HUES64 (cell line): ENCODE measurements at regions not wholly inside any gene's neighbourhood (a gene's known extent, or its start where the extent isn't known, plus 50 kb on each side); places are given as distances from the start of the nearest gene placed in this dataset.
"Not testable (repeated sequence)": the region's sequence is repeated elsewhere in the genome, so short reads cannot be mapped to it uniquely, and the experiment has no call there.

ENCODE experiments used
- H3K27ac ChIP-seq: 2 replicates; pipeline ENCODE4 v1.7.0; 2013; ENCODE audit warnings: low read depth, low read length, inconsistent platforms
- H3K27me3 ChIP-seq: 2 replicates; pipeline ENCODE4 v1.6.1; 2013; ENCODE audit warnings: mild to moderate bottlenecking, low read length; ENCODE audit not compliant: insufficient read depth
- H3K36me3 ChIP-seq: 2 replicates; pipeline ENCODE4 v1.6.1; 2013; ENCODE audit warnings: mild to moderate bottlenecking, low read length; ENCODE audit not compliant: insufficient read depth
- H3K4me1 ChIP-seq: 2 replicates; pipeline ENCODE4 v1.6.1; 2013; ENCODE audit warnings: mild to moderate bottlenecking, low read length, moderate library complexity; ENCODE audit not compliant: insufficient read depth
- H3K4me3 ChIP-seq: 2 replicates; pipeline ENCODE4 v1.5.1; 2013; ENCODE audit warnings: mild to moderate bottlenecking, low read length, moderate library complexity
- H3K9ac ChIP-seq: 2 replicates; pipeline ENCODE4 v1.6.1; 2013; ENCODE audit warnings: mild to moderate bottlenecking, low read depth, low read length
- H3K9me3 ChIP-seq: 2 replicates; pipeline ENCODE4 v1.6.1; 2013; ENCODE audit warnings: low read depth, low read length; ENCODE audit not compliant: insufficient read depth
- WGBS: fragments of 150-250, 120-280 bp; methylation state at CpG from one replicate; pipeline ENCODE4 v1.1.7; 2013; ENCODE audit warnings: missing lambda C conversion rate; 5-methylcytosine and 5-hydroxymethylcytosine counted together

- Histone ChIP-seq H3K9ac (no peak overlapping the region), H3K27me3 (no peaks in the 10 kb centered on the region), H3K27ac (no peak overlapping the region), H3K9me3 (peaks cover 73% of the 10 kb centered on the region), H3K36me3 (no peaks in the 10 kb centered on the region), H3K4me3 (no peak overlapping the region), H3K4me1 (no peaks in the 10 kb centered on the region)
Measured at GRCh38 chr5:45893309-45893708, 197.1 kb upstream of the HCN1 start.

- not testable (repeated sequence) for H3K27ac ChIP-seq, H3K36me3 ChIP-seq, H3K9ac ChIP-seq, H3K27me3 ChIP-seq, H3K4me1 ChIP-seq, H3K4me3 ChIP-seq
- WGBS, result 91% methylated on average over 28 of the region's 28 CpGs
- peaks cover 62% of the 10 kb centered on the region for H3K9me3 ChIP-seq
Measured at GRCh38 chr5:45890441-45891080, 194.4 kb upstream of the HCN1 start.

- no peaks in the 10 kb centered on the region for H3K27me3 ChIP-seq
- peaks cover 94% of the 10 kb centered on the region for H3K9me3 ChIP-seq
- H3K9ac ChIP-seq, result no peak overlapping the region
- no peaks in the 10 kb centered on the region for H3K4me1 ChIP-seq
- H3K27ac ChIP-seq, result no peak overlapping the region
- no peak overlapping the region for H3K4me3 ChIP-seq
- no peaks in the 10 kb centered on the region for H3K36me3 ChIP-seq
- WGBS, result 50% methylated on average over 2 of the region's 2 CpGs
Measured at GRCh38 chr5:45862763-45863162, 166.6 kb upstream of the HCN1 start.

GRCh38 chr5:45847877-45848276, 151.7 kb upstream of the HCN1 start:
- no peaks in the 10 kb centered on the region for H3K36me3 ChIP-seq
- H3K9ac ChIP-seq, result no peak overlapping the region
- 79% methylated on average over 3 of the region's 3 CpGs for WGBS
- peak overlapping the region; percentile 18; the same call in 1 of the 2 replicates for H3K27ac ChIP-seq
- peaks cover 75% of the 10 kb centered on the region for H3K9me3 ChIP-seq
- H3K4me3 ChIP-seq, result no peak overlapping the region; the same call in 1 of the 2 replicates
- no peaks in the 10 kb centered on the region for H3K4me1 ChIP-seq
- no peaks in the 10 kb centered on the region for H3K27me3 ChIP-seq

GRCh38 chr5:45826055-45826454, 129.9 kb upstream of the HCN1 start:
- Histone ChIP-seq H3K4me1 (no peaks in the 10 kb centered on the region), H3K4me3 (no peak overlapping the region), H3K27ac (no peak overlapping the region), H3K9me3 (peaks cover 97% of the 10 kb centered on the region), H3K27me3 (no peaks in the 10 kb centered on the region), H3K9ac (no peak overlapping the region), H3K36me3 (no peaks in the 10 kb centered on the region)
- 58% methylated on average over 2 of the region's 2 CpGs for WGBS

- Histone ChIP-seq H3K4me3 (no peak overlapping the region), H3K36me3 (no peaks in the 10 kb centered on the region), H3K9me3 (peaks cover 97% of the 10 kb centered on the region), H3K4me1 (no peaks in the 10 kb centered on the region), H3K27ac (no peak overlapping the region), H3K27me3 (no peaks in the 10 kb centered on the region), H3K9ac (no peak overlapping the region)
- WGBS, result 83% methylated on average over 2 of the region's 2 CpGs
Measured at GRCh38 chr5:45800331-45800730, 104.2 kb upstream of the HCN1 start.

- H3K9me3 ChIP-seq, result peaks cover 93% of the 10 kb centered on the region
Measured at GRCh38 chr5:45799388-45799787, 103.2 kb upstream of the HCN1 start.

GRCh38 chr5:45796959-45797553, 100.9 kb upstream of the HCN1 start:
- Histone ChIP-seq H3K27me3 (no peaks in the 10 kb centered on the region), H3K4me1 (no peaks in the 10 kb centered on the region), H3K36me3 (no peaks in the 10 kb centered on the region), H3K9ac (no peak overlapping the region), H3K27ac (no peak overlapping the region), H3K4me3 (no peak overlapping the region), H3K9me3 (peaks cover 86% of the 10 kb centered on the region)
- WGBS, result 52% methylated on average over 1 of the region's 1 CpG

More at GRCh38 chr5:45799388-45799787, 103.2 kb upstream of the HCN1 start:
- Histone ChIP-seq H3K27me3 (no peaks in the 10 kb centered on the region), H3K36me3 (no peaks in the 10 kb centered on the region), H3K4me1 (no peaks in the 10 kb centered on the region), H3K9ac (no peak overlapping the region), H3K4me3 (no peak overlapping the region), H3K27ac (no peak overlapping the region)
- WGBS, result 85% methylated on average over 1 of the region's 1 CpG

- 78% methylated on average over 1 of the region's 1 CpG for WGBS
- no peaks in the 10 kb centered on the region for H3K27me3 ChIP-seq
- no peak overlapping the region for H3K27ac ChIP-seq
- no peaks in the 10 kb centered on the region for H3K36me3 ChIP-seq
- H3K4me1 ChIP-seq, result no peaks in the 10 kb centered on the region
- H3K9me3 ChIP-seq, result peaks cover 70% of the 10 kb centered on the region
- no peak overlapping the region for H3K4me3 ChIP-seq
- no peak overlapping the region for H3K9ac ChIP-seq
Measured at GRCh38 chr5:45795458-45795857, 99.3 kb upstream of the HCN1 start.

- no peak overlapping the region for H3K9ac ChIP-seq
- 85% methylated on average over 9 of the region's 9 CpGs for WGBS
- no peaks in the 10 kb centered on the region for H3K4me1 ChIP-seq
Measured at GRCh38 chr5:45793638-45794532, 97.7 kb upstream of the HCN1 start.

More at GRCh38 chr5:45793638-45794532, 97.7 kb upstream of the HCN1 start:
- no peaks in the 10 kb centered on the region for H3K36me3 ChIP-seq
- no peak overlapping the region for H3K27ac ChIP-seq
- peaks cover 54% of the 10 kb centered on the region for H3K9me3 ChIP-seq
- no peak overlapping the region for H3K4me3 ChIP-seq
- no peaks in the 10 kb centered on the region for H3K27me3 ChIP-seq
